HG03159 (cell line): ENCODE measurements at regions not wholly inside any gene's neighbourhood (a gene's known extent, or its start where the extent isn't known, plus 50 kb on each side); places are given as distances from the start of the nearest gene placed in this dataset.
"Not testable (repeated sequence)": the region's sequence is repeated elsewhere in the genome, so short reads cannot be mapped to it uniquely, and the experiment has no call there.

Experiments used
- ATAC-seq: cut with Tn5 transposase; IDR thresholded peaks from one replicate; pipeline ENCODE4 v1.9.1; 2021; ENCODE audit warnings: mild to moderate bottlenecking, moderate library complexity; ENCODE audit not compliant: unreplicated experiment

DNA sequence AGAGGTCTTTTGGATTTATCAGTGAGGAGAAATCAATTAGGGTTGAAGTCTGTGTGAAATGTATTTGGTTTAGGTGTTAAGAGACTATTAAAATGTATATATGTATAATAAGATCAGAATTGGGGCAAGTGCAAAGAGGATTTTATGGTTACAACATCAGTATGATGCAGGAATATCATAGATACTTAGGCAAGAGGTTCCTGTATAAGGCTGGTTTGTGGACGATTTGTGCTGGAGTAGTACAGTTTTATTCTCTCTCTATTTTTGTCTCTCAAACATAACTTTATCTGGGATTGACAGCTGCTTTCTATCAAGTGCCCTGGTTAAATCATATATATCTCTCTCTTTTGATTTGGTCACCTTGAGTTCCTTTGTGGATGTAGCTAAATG, 142.5 kb downstream of the CTH start:
- no peak for ATAC-seq

- ATAC-seq, result no peak
These were observed 143.3 kb downstream of the CTH start for GRCh38 chr1:70554341-70554740.

GRCh38 chr1:70556541-70556940, 145.5 kb downstream of the CTH start:
- ATAC-seq, result no peak

DNA sequence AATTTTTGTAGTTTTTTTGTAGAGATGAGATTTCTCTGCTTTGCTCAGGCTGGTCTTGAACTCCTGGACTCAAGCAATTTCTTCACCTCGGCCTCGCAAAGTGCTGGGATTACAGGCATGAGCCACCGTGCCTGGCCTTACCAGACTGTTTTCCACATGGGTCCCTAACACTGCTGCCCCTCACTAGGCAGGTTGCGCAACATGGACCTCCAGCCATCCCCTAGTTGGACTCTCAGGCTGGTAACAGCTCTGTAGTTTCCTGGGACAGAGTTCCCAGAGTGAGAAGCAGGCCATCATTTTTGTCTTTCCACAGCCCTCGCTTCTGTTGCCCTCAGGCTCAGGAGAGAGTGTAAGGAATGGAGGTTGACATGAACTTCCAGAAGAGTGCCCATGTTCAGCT, 156.1 kb downstream of the CTH start:
- ATAC-seq, result no peak

DNA sequence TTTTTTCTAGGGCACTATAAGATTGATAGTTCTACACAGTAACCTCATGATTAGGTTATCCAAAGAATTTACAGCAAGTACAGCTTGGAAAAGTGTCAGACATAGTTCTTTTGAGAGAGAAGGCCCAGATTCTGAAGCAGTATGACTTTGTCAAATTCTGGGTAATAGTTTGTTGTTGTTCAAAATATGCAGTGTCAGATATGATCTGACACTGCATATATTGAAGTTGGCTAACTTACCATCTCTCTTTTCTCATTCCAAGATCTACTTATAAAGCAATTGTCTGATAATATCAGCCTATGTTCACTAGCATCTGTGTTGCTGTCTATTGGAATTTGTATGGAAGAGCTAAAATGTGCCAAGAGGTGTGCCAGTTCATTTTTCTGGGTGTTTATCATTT, 160.1 kb downstream of the CTH start:
- no peak for ATAC-seq

GRCh38 chr1:70573317-70573843, 162.3 kb downstream of the CTH start:
- no peak for ATAC-seq

GRCh38 chr1:70581661-70582060, 170.6 kb downstream of the CTH start:
- ATAC-seq, result no peak

DNA sequence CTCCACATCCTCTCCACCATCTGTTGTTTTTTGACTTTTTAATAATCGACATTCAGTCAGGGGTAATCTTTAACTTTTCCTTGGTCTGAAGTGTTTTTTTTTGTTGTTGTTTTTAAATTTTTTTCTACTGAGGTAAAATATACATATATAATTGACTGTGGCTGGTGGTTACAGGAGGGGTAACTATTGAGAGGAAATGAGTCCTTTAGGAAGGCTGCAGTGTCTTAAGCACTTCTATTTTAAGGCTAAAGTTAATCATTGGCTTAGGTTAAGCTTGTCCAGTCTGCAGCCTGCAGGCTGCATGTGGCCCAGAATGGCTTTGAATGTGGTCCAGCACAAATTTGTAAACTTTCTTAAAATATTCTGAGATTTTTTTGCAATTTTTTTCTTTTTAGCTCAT, 172.5 kb downstream of the CTH start:
- ATAC-seq, result peak; percentile 92

DNA sequence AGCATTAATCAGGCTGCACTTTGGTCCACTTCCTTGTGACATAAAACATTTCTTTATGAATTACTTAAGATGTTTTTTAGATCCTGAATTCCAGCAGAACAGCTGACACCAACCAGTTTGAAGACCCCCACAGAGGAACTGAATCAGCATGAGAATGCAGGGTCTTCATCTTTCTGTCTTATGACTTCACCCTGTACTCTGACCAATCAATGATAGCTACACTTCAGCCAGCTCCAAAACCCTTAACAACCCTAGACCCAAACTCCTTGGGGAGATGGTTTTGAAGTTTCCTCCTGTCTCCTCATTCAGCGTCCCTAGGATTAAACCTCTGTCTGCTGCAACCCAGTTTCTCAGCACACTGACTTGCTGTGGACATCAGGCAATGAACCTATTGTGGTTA, 175.0 kb downstream of the CTH start:
- ATAC-seq, result no peak

DNA sequence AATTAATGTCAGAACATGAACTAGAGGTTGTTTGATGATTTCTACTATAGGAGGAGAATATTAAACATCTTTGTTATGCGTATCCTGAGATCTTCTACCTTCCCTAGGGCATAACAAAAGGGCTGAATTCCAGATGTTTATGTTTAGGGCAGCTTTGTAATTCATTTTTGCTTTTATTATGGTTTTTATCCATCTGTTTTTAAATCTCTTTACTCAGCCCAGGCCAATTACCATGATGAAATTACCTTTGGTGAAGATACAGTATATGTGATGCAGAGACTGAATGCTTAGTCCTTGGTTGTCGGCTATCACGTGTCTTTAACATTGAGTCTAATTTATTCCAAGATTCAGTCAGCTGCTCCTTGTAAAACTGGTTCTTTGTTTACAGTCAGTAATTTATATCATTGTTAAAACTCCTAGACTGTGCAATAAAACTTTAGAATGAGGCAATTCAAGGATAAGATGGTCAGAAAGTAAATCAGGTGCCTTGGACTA, 176.9 kb downstream of the CTH start:
- ATAC-seq, result no peak

GRCh38 chr1:70593551-70593950, 182.5 kb downstream of the CTH start:
- not testable (repeated sequence) for ATAC-seq

DNA sequence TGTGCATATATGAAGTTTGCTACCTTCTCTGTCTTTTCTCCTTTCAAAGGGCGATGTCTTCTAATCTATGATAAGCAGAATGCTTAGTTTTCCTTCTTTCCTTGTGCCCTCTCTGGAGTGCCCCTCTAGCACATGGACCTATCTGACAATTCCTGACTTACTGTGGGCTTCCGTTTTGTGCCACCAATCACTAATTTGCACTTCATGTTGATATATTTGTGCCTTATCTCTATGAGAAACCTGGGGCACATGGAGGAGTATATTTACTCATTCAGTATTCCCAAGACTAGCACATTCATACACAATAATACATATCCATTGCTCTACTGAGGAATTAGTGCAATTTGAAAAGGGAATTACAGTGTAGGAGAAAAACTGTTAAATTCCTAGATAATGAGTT, 197.7 kb downstream of the CTH start:
- no peak for ATAC-seq

- not testable (repeated sequence) for ATAC-seq
These were observed 199.1 kb downstream of the CTH start for GRCh38 chr1:70610164-70610563.

GRCh38 chr1:70616946-70617345, 205.9 kb downstream of the CTH start:
- ATAC-seq, result no peak

DNA sequence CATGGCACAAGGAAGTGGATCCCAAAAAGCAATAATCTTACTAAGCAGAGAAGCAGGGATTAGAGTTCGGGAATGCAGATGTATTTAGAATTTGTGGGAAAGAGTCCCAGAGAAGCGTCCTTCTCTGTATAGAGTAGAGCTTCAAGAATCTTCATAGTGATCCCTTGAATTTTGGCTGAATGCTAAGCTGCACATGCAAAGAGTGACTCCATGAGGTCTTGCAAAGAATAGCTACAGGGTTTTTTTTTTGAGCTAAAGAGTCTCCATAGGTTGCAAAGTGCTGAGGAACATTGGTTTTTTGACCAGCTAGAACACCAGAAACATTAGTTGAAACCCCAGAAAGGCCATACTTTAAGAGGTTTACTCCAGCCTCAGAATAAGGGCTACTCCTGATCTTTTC, 206.7 kb downstream of the CTH start:
- ATAC-seq, result no peak

- no peak for ATAC-seq
These were observed 216.8 kb downstream of the CTH start for GRCh38 chr1:70627910-70628309.

DNA sequence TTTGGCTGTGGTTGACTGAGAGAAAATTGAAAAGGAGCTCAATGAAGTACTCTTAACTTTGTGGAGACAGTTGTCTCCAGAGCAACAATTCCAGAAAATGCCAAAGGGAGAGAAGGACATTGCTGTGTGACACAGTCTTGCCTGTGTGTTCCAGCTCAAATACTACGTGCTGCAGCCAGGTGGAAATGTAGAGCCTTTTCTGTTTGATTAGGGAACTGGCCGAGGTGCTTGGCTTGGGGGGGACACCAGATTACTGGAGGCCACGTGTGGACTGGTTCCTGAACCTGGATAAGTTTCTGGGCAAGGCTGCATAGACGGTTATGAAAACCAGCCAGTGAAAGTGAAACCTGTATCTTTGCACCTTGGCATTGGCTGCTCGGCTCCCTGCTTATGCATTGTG, 217.9 kb downstream of the CTH start:
- ATAC-seq, result no peak

DNA sequence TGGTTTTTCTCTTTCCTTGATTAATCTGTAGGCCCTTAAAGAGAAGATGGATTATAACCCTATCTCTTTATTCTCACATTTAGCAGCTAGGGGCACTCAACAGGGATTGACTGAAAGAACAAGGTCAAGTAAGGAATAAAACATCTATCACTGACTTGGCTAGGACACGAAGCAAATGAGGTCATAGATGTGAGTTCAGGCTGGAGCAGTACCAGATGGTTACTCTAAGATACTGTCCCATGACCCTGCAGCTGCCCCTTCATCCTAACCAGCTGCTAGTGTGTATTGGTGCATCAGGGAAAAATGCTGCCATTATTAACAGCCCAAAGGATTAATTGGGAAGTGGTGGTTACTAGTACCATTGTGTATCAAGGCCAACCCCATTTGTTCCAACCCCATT, 221.9 kb downstream of the CTH start:
- ATAC-seq, result no peak

DNA sequence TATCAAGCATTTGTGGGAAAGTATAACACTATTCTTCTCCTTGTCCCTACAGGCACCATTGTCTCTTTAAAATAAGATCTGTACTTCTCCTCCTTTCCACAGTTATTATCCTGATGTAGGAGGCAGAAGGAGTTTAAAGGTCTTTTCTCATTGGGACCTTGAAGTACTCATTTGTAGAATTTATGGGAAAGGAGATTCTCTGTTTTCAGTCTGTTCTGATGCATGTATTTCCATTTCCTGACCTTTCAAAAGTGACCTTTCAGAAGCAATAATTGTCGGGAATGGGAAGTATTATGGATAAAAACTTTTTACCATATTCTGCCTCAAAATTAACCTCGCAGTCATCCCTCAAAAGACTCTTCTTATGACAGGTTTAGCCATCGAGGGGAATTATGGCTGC, 224.8 kb downstream of the CTH start:
- no peak for ATAC-seq

GRCh38 chr1:70641868-70642267, 230.8 kb downstream of the CTH start:
- no peak for ATAC-seq

- no peak for ATAC-seq
These were observed 245.3 kb downstream of the CTH start for GRCh38 chr1:70656361-70656760.

- no peak for ATAC-seq
These were observed 248.8 kb downstream of the CTH start for GRCh38 chr1:70659891-70660290.

DNA sequence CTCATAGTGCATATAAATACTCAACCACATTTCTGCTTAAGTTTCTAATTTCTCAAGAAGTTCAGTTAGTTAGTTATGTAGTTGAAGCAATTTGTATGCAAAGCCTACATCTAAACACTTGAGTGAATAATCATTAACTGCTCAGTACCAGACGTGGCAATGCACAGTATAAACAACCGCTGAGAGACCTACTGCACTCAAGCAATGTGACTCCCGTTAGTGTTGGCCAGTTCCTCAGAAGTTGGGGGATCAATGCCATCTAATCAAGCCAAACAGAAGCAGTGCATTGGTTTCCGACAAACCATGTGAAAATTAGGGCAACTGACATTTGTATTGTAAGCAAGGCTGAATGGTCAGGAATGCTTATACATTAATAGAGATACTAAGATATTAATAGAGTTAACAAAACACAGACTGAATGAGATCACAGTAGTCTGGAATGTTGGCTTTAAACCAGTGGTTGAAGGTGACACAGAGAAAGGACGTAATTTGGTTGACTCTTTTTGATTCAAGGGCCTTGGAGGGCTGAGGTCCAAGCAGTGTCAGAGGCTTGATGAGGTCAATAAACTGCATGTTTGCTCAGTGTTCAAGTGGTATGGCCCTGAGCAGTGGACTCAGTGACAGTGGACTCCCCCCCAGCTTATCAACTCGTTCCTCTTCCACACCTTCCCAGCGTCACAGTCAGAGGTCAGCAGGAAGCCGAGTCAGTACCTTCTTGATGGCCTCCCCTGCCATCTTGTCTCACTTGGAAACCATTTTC, 255.5 kb downstream of the CTH start:
- no peak for ATAC-seq
